Cardiac fibroblast (primary cell): ENCODE measurements at regions not wholly inside any gene's neighbourhood (a gene's known extent, or its start where the extent isn't known, plus 50 kb on each side); places are given as distances from the start of the nearest gene placed in this dataset.
A peak's percentile ranks its signal among the peaks of the same experiment; 100 is the strongest.

ENCODE experiments used
- DNase-seq, 2 donors: peaks; one replicate each; pipeline versions ENCODE4 v3.0.0 to v3.0.0-alpha.2; 2010; ENCODE audit warnings: low read depth in 2 of 2
- H3K4me3 ChIP-seq, 2 donors: replicated peaks in 1 of 2; 1 replicate in 1 of 2; 2 replicates in 1 of 2; pipeline ENCODE4 v1.5.1; 2011; ENCODE audit warnings: low read depth in 2 of 2, low read length in 2 of 2, mild to moderate bottlenecking in 2 of 2, moderate library complexity in 1 of 2
- TF ChIP-seq, protein P1 (sequence below): IDR thresholded peaks from one replicate; pipeline ENCODE4 v1.5.1; 2011; ENCODE audit warnings: low read depth, mild to moderate bottlenecking, low read length, inconsistent platforms

DNA sequence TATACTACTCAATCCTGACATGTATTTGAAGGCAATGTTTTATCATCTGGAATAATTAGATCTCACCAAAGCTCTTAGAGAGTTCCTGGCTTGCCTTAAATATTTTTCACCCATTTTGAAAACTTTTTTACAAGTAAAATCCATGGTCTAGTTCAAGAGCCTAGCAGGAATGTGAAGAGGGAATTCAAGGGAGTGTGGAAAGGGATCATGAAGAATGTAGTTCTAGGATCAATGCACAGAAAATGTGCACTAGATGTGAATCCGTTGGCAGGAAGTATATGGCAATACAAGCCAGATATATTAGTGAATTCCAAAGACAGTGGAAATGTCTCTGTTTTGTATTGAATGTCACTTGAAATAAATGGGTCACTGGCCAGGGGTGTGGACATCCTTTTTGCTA lies 167.9 kb upstream of the MOCS2 start:
- DNase-seq, result no peak
- TF ChIP-seq, protein P1, sequence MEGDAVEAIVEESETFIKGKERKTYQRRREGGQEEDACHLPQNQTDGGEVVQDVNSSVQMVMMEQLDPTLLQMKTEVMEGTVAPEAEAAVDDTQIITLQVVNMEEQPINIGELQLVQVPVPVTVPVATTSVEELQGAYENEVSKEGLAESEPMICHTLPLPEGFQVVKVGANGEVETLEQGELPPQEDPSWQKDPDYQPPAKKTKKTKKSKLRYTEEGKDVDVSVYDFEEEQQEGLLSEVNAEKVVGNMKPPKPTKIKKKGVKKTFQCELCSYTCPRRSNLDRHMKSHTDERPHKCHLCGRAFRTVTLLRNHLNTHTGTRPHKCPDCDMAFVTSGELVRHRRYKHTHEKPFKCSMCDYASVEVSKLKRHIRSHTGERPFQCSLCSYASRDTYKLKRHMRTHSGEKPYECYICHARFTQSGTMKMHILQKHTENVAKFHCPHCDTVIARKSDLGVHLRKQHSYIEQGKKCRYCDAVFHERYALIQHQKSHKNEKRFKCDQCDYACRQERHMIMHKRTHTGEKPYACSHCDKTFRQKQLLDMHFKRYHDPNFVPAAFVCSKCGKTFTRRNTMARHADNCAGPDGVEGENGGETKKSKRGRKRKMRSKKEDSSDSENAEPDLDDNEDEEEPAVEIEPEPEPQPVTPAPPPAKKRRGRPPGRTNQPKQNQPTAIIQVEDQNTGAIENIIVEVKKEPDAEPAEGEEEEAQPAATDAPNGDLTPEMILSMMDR, result no peak
- no peak overlapping the region for H3K4me3 ChIP-seq

DNA sequence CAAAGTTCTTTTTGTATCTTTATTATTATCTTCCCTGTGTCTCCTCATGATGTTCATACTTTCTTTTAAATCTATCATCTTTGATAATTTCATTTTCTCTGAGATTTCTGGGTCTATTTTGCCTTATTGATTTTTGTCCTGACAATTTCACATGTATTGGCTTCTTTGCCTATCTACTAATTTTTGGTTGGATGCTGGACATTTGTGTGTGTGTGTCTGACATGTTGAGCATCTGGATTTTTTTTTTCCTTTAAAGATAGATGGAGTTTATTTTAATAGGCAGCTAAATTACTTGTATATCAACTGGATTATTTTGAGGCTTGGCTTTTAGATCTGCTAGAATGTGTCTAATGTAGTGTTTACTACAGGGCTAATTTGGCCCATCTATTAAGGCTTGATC lies 178.0 kb upstream of the MOCS2 start:
- H3K4me3 ChIP-seq, result no peak overlapping the region
- DNase-seq, result no peak
- TF ChIP-seq, protein P1, result no peak

DNA sequence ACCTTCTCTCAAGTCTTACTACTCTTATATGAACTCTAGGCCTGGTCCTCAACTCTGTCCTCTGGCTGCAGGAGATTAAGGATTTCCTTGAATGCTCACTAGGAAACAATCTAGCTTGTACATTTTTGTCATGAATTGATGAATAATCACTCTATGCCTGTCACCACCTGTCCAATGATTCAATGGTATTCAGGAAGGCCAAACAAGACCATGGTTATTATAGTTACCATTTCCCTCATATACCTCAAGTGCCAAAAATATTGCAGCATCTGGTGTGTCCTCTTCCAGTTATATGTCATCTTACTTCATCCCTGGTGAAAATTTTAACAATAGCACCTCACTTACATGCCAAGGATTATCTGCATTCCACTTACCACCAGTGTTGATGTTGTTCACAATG lies 179.0 kb upstream of the MOCS2 start:
- no peak overlapping the region for H3K4me3 ChIP-seq
- peak in 1 of 2 donors; percentile 34 for DNase-seq
- TF ChIP-seq, protein P1, result no peak

DNA sequence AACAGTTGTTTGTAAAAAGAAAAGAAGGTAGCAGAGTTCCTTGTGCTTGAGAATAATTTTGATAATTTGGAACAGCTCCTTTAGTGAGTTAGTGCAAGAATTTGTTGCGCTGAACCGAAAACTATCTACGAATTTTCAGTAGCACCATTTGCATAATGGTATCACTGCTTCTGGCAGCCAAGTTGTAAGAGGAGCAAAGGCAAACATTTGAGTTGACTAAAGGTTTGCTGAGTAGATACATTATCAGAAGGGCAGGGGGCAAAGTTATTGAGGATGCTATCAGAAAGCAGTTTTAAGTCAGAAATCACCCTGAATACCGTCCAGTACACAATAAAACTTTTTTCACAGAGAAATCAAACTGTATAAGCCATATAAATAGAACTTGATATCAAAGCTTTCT lies 181.5 kb upstream of the MOCS2 start:
- TF ChIP-seq, protein P1, result no peak
- DNase-seq, result no peak
- no peak overlapping the region for H3K4me3 ChIP-seq

DNA sequence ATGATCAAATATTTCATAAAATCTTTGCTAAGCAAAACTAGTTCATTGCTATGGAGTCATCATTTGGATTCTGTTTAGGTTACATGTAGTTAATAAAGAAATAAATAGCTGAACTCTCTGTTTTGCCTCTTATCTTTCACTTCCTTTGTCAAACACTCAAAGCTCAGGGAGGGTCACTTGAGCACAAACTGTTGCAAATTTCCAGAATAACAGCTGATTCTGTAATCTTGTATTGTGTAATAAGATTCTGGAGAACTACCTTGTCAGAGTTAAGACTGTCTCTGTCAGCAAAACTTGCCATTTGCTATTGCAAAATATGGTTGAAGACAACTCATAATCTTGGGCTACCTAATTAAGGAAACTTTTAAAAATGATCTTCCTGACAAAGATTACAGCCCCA lies 182.0 kb upstream of the MOCS2 start:
- DNase-seq, result peak; percentile 51 to 84
- TF ChIP-seq, protein P1, result no peak

DNA sequence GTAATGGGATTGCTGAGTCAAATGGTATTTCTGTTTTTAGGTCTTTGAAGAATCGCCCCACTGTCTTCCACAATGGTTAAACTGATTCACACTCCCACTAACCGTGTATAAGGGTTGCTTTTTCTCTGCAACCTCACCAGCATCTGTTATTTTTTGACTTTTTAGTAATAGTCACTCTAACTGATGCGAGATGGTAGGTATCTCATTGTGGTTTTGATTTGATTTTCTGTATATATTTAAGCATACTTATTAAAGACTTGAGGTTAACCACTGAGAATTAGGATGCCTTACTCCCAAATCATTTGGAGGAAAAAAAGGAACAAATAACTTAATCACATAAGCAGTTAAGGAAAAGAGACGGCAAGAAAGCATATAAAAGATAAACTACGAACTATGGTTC lies 181.6 kb upstream of the FST start:
- DNase-seq, result no peak
- TF ChIP-seq, protein P1, result no peak
- H3K4me3 ChIP-seq, result no peak overlapping the region

More for the DNA sequence above, 182.0 kb upstream of the MOCS2 start:
- no peak overlapping the region for H3K4me3 ChIP-seq

DNA sequence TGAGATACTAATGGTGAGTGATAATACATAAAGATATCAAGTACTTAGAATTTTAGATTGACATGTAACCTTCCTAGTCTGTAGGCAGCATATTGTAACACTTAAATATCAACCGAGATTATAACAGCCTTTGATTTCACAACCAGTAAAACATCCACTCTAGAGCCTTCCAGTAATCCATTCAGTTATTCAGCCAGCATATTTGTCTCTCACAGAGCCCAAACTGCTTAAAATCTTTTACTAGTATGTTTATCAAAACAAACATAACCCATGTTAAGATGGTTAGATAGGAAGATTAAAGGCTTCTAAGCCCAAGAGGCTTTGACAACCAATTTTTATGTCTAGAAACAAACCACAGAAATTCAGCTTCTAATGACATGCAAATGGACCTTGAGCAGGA lies 177.9 kb upstream of the FST start:
- no peak overlapping the region for H3K4me3 ChIP-seq
- peak; percentile 40 to 53 for DNase-seq
- TF ChIP-seq, protein P1, result no peak
